GM18868 (cell line): ENCODE measurements at regions not wholly inside any gene's neighbourhood (a gene's known extent, or its start where the extent isn't known, plus 50 kb on each side); places are given as distances from the start of the nearest gene placed in this dataset.

Experiments used
- ATAC-seq: cut with Tn5 transposase; IDR thresholded peaks from one replicate; pipeline ENCODE4 v1.9.1; 2021; ENCODE audit warnings: mild to moderate bottlenecking, moderate library complexity; ENCODE audit not compliant: unreplicated experiment

GRCh38 chr3:16103472-16103871 is 71.0 kb upstream of the GALNT15 start:
- ATAC-seq, result no peak

GRCh38 chr3:16104156-16104555 is 70.3 kb upstream of the GALNT15 start:
- no peak for ATAC-seq

GRCh38 chr3:16106050-16106449 is 68.4 kb upstream of the GALNT15 start:
- no peak for ATAC-seq

- ATAC-seq, result no peak
Measured at GRCh38 chr3:16108424-16108823, 66.1 kb upstream of the GALNT15 start.

- ATAC-seq, result no peak
Measured at GRCh38 chr3:16109929-16110328, 64.6 kb upstream of the GALNT15 start.

GRCh38 chr3:16112910-16113504 is 61.5 kb upstream of the GALNT15 start:
- no peak for ATAC-seq

GRCh38 chr3:16113704-16114103 is 60.8 kb upstream of the GALNT15 start:
- ATAC-seq, result peak; percentile 33

GRCh38 chr3:16114429-16114828 is 60.1 kb upstream of the GALNT15 start:
- no peak for ATAC-seq

- ATAC-seq, result no peak
Measured at GRCh38 chr3:16114930-16115329, 59.5 kb upstream of the GALNT15 start.

- ATAC-seq, result no peak
Measured at GRCh38 chr3:16118396-16118795, 56.1 kb upstream of the GALNT15 start.

GRCh38 chr3:16119887-16120286 is 54.6 kb upstream of the GALNT15 start:
- ATAC-seq, result no peak

GRCh38 chr3:16121391-16121790 is 53.1 kb upstream of the GALNT15 start:
- no peak for ATAC-seq

- no peak for ATAC-seq
Measured at GRCh38 chr3:16122155-16122554, 52.3 kb upstream of the GALNT15 start.

- ATAC-seq, result no peak
Measured at GRCh38 chr3:16122661-16123060, 51.8 kb upstream of the GALNT15 start.

GRCh38 chr3:16124636-16125035 is 49.8 kb upstream of the GALNT15 start:
- ATAC-seq, result no peak
